Fibroblast of lung (primary cell): ENCODE measurements at regions not wholly inside any gene's neighbourhood (a gene's known extent, or its start where the extent isn't known, plus 50 kb on each side); places are given as distances from the start of the nearest gene placed in this dataset.

ENCODE experiments used
- DNase-seq, 2 donors: peaks; one replicate each; pipeline versions ENCODE4 v3.0.0 to v3.0.0-alpha.2; 2010; ENCODE audit warnings: low read depth in 2 of 2
- H2AFZ ChIP-seq: 2 replicates; pipeline ENCODE4 v1.5.1; 2012; ENCODE audit warnings: low read length, control low read depth, inconsistent platforms
- H3K27ac ChIP-seq: 2 replicates; pipeline ENCODE4 v1.5.1; 2011; ENCODE audit warnings: low read length, control low read depth; ENCODE audit not compliant: insufficient read depth
- H3K27me3 ChIP-seq: 2 replicates; pipeline ENCODE4 v1.5.1; 2011; ENCODE audit warnings: mild to moderate bottlenecking, low read length; ENCODE audit not compliant: control insufficient read depth, insufficient read depth
- H3K36me3 ChIP-seq: 2 replicates; pipeline ENCODE4 v1.5.1; 2011; ENCODE audit warnings: low read length; ENCODE audit not compliant: control insufficient read depth, insufficient read depth
- H3K4me1 ChIP-seq: 2 replicates; pipeline ENCODE4 v1.5.1; 2011; ENCODE audit warnings: low read length; ENCODE audit not compliant: control insufficient read depth, insufficient read depth; ENCODE audit errors: extremely low read depth
- H3K4me2 ChIP-seq: 2 replicates; pipeline ENCODE4 v1.5.1; 2011; ENCODE audit warnings: low read length, control low read depth; ENCODE audit not compliant: insufficient read depth; ENCODE audit errors: extremely low read depth
- H3K4me3 ChIP-seq, 4 experiments: fragments of 200-600 bp in 1 of 4; sonication (generic) in 1 of 4; replicated peaks in 1 of 4; 2 replicates each; pipeline ENCODE4 v1.5.1; 2011 to 2016; ENCODE audit warnings: low read length in 4 of 4, low read depth in 3 of 4, mild to moderate bottlenecking in 3 of 4, control low read depth in 2 of 4, inconsistent platforms in 1 of 4, mixed read lengths in 1 of 4; ENCODE audit not compliant: insufficient read depth in 1 of 4; ENCODE audit errors: control extremely low read depth in 1 of 4
- H3K79me2 ChIP-seq: 2 replicates; pipeline ENCODE4 v1.5.1; 2012; ENCODE audit warnings: mild to moderate bottlenecking, low read length, inconsistent platforms; ENCODE audit not compliant: control insufficient read depth, insufficient read depth
- H3K9ac ChIP-seq: 2 replicates; pipeline ENCODE4 v1.5.1; 2011; ENCODE audit warnings: mild to moderate bottlenecking, low read length, control low read depth; ENCODE audit not compliant: insufficient read depth
- H3K9me3 ChIP-seq: 2 replicates; pipeline ENCODE4 v1.5.1; 2012; ENCODE audit warnings: low read depth, low read length; ENCODE audit not compliant: control insufficient read depth, insufficient read depth
- H4K20me1 ChIP-seq: 2 replicates; pipeline ENCODE4 v1.5.1; 2011; ENCODE audit warnings: low read length; ENCODE audit not compliant: control insufficient read depth, insufficient read depth; ENCODE audit errors: extremely low read depth
- EZH2 ChIP-seq: IDR thresholded peaks from 2 replicates; pipeline ENCODE4 v1.5.1; 2012; ENCODE audit warnings: low read length, control low read depth, mild to moderate bottlenecking; ENCODE audit errors: missing control alignments
- TF ChIP-seq, protein P1 (sequence below), 2 donors: IDR thresholded peaks in 1 of 2; conservative IDR thresholded peaks in 1 of 2; 1 replicate in 1 of 2; 2 replicates in 1 of 2; pipeline ENCODE4 v1.5.1; 2011 to 2012; ENCODE audit warnings: low read length in 2 of 2, control low read depth in 1 of 2, inconsistent platforms in 1 of 2, low read depth in 1 of 2, mild to moderate bottlenecking in 1 of 2

DNA sequence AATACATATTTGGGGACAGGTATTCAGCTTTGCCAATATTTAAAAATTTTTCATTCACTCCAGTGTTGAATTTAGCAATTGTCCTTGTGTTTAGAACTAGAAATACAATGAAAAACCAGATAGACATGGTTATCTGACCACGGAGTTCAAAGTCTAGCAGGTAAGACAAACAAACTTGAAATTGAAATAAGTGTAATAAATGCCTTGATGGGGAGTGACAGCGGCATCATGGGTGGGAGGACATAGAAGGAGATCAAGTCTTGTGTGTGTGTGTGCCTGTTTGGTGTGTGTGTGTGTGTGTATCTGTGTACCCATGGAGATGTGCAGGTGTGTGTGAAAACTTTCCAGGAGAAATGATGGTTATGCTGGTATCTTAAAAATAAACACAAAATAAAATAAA is 750.0 kb upstream of the CITED2 start:
- Histone ChIP-seq H3K4me3 (no peak overlapping the region), H3K27ac (no peak overlapping the region)
- no peak for DNase-seq

GRCh38 chr6:140108167-140108566 is 733.7 kb upstream of the CITED2 start:
- Histone ChIP-seq H3K9me3 (no peaks in the 10 kb centered on the region), H3K36me3 (no peaks in the 10 kb centered on the region), H4K20me1 (no peaks in the 10 kb centered on the region), H3K79me2 (no peaks in the 10 kb centered on the region), H3K9ac (no peak overlapping the region), H3K27ac (no peak overlapping the region), H3K27me3 (no peaks in the 10 kb centered on the region), H2AFZ (no peak overlapping the region), H3K4me2 (no peak overlapping the region), H3K4me1 (no peaks in the 10 kb centered on the region), H3K4me3 (no peak overlapping the region)
- no peak for DNase-seq
- TF ChIP-seq, protein P1, sequence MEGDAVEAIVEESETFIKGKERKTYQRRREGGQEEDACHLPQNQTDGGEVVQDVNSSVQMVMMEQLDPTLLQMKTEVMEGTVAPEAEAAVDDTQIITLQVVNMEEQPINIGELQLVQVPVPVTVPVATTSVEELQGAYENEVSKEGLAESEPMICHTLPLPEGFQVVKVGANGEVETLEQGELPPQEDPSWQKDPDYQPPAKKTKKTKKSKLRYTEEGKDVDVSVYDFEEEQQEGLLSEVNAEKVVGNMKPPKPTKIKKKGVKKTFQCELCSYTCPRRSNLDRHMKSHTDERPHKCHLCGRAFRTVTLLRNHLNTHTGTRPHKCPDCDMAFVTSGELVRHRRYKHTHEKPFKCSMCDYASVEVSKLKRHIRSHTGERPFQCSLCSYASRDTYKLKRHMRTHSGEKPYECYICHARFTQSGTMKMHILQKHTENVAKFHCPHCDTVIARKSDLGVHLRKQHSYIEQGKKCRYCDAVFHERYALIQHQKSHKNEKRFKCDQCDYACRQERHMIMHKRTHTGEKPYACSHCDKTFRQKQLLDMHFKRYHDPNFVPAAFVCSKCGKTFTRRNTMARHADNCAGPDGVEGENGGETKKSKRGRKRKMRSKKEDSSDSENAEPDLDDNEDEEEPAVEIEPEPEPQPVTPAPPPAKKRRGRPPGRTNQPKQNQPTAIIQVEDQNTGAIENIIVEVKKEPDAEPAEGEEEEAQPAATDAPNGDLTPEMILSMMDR (conservative IDR thresholded peaks at IDR 0.05 in 1 of 2, IDR thresholded peaks at IDR 0.05 in 1 of 2; ENCODE audit: low read depth in 1 of 2, low read length in 2 of 2) = no peak
- TF ChIP-seq EZH2 = no peak

More for the DNA sequence above, 750.0 kb upstream of the CITED2 start:
- H3K4me1 ChIP-seq = no peaks in the 10 kb centered on the region
- no peak for TF ChIP-seq EZH2
- TF ChIP-seq, protein P1 (conservative IDR thresholded peaks at IDR 0.05 in 1 of 2, IDR thresholded peaks at IDR 0.05 in 1 of 2; ENCODE audit: low read depth in 1 of 2, low read length in 2 of 2) = no peak
- H3K9ac ChIP-seq = no peak overlapping the region
- no peaks in the 10 kb centered on the region for H3K36me3 ChIP-seq
- H2AFZ ChIP-seq = no peak overlapping the region
- H3K4me2 ChIP-seq = no peak overlapping the region
- H4K20me1 ChIP-seq = no peaks in the 10 kb centered on the region
- no peaks in the 10 kb centered on the region for H3K9me3 ChIP-seq
- H3K79me2 ChIP-seq = no peaks in the 10 kb centered on the region
- H3K27me3 ChIP-seq = no peaks in the 10 kb centered on the region

- no peak for DNase-seq
- H2AFZ ChIP-seq = no peak overlapping the region
- no peak for TF ChIP-seq EZH2
- TF ChIP-seq, protein P1 (conservative IDR thresholded peaks at IDR 0.05 in 1 of 2, IDR thresholded peaks at IDR 0.05 in 1 of 2; ENCODE audit: low read depth in 1 of 2, low read length in 2 of 2) = no peak
These were observed 732.8 kb upstream of the CITED2 start for GRCh38 chr6:140107216-140107615.

More at GRCh38 chr6:140107216-140107615, 732.8 kb upstream of the CITED2 start:
- Histone ChIP-seq H3K36me3 (no peaks in the 10 kb centered on the region), H4K20me1 (no peaks in the 10 kb centered on the region), H3K4me3 (no peak overlapping the region), H3K27me3 (no peaks in the 10 kb centered on the region), H3K9me3 (no peaks in the 10 kb centered on the region), H3K9ac (no peak overlapping the region), H3K27ac (no peak overlapping the region), H3K4me1 (no peaks in the 10 kb centered on the region), H3K79me2 (no peaks in the 10 kb centered on the region), H3K4me2 (no peak overlapping the region)
